Hepatocyte (in vitro differentiated cells): ENCODE measurements at regions not wholly inside any gene's neighbourhood (a gene's known extent, or its start where the extent isn't known, plus 50 kb on each side); places are given as distances from the start of the nearest gene placed in this dataset.

ENCODE experiments used
- EZH2phosphoT487 ChIP-seq: fragments of 200-600 bp; sonication (generic); IDR thresholded peaks from one replicate; pipeline ENCODE4 v1.6.1; 2018; ENCODE audit warnings: antibody characterized with exemption, mild to moderate bottlenecking, low read depth, moderate library complexity; ENCODE audit not compliant: unreplicated experiment, severe bottlenecking
- TF ChIP-seq, protein P1 (sequence below): fragments of 200-600 bp; sonication (generic); IDR thresholded peaks from 2 replicates; pipeline ENCODE4 v1.5.1; 2016; ENCODE audit warnings: antibody characterized with exemption, mild to moderate bottlenecking; ENCODE audit not compliant: poor library complexity

DNA sequence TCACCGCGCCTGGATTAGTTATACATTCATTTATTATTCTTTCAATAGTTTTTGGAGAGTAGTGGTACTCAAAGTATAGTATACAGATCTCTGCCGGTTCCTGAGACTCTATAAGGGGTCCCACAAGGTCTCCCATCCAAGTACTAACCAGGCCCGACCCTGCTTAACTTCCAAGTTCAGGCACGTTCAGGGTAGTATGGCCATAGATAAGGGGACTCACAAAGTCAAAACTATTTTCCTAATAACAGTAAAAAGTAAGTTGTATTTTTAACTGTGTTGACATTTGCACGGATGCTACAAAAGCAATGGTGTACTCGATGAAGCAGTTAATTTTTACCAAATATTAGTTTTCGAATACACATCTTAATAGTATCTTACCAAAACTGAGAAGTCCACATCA lies 84.4 kb upstream of the STK26 start:
- TF ChIP-seq, protein P1, sequence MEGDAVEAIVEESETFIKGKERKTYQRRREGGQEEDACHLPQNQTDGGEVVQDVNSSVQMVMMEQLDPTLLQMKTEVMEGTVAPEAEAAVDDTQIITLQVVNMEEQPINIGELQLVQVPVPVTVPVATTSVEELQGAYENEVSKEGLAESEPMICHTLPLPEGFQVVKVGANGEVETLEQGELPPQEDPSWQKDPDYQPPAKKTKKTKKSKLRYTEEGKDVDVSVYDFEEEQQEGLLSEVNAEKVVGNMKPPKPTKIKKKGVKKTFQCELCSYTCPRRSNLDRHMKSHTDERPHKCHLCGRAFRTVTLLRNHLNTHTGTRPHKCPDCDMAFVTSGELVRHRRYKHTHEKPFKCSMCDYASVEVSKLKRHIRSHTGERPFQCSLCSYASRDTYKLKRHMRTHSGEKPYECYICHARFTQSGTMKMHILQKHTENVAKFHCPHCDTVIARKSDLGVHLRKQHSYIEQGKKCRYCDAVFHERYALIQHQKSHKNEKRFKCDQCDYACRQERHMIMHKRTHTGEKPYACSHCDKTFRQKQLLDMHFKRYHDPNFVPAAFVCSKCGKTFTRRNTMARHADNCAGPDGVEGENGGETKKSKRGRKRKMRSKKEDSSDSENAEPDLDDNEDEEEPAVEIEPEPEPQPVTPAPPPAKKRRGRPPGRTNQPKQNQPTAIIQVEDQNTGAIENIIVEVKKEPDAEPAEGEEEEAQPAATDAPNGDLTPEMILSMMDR: no peak
- TF ChIP-seq EZH2phosphoT487: no peak
